Testis (tissue), 2 donors: ENCODE measurements at regions not wholly inside any gene's neighbourhood (a gene's known extent, or its start where the extent isn't known, plus 50 kb on each side); places are given as distances from the start of the nearest gene placed in this dataset.

Source experiments
- DNase-seq: peaks from one replicate; pipeline ENCODE4 v3.0.0-alpha.2; 2019
- H3K27ac ChIP-seq, 2 donors: fragments of 200-600 bp; sonication (generic); one replicate each; pipeline ENCODE4 v1.5.1; 2019
- H3K27me3 ChIP-seq: fragments of 200-600 bp; sonication (generic); one replicate; pipeline ENCODE4 v1.5.1; 2019
- H3K36me3 ChIP-seq: fragments of 200-600 bp; sonication (generic); one replicate; pipeline ENCODE4 v1.5.1; 2017; ENCODE audit warnings: low read depth; ENCODE audit errors: missing control alignments
- H3K4me1 ChIP-seq: fragments of 200-600 bp; sonication (generic); one replicate; pipeline ENCODE4 v1.5.1; 2019
- H3K4me3 ChIP-seq, 2 donors: fragments of 200-600 bp; sonication (generic); one replicate each; pipeline ENCODE4 v1.5.1; 2017 to 2019
- H3K9me3 ChIP-seq: fragments of 200-600 bp; sonication (generic); one replicate; pipeline ENCODE4 v1.5.1; 2017
- POLR2A ChIP-seq: fragments of 450-650 bp; IDR thresholded peaks from one replicate; pipeline ENCODE4 v1.6.1; 2017; ENCODE audit warnings: antibody characterized with exemption, mild to moderate bottlenecking, moderate library complexity
- WGBS, 2 donors: methylation state at CpG; one replicate each; pipeline ENCODE4 v1.1.5; 2018; 5-methylcytosine and 5-hydroxymethylcytosine counted together
- intact Hi-C: fragments of 100-400 bp; cut with DNase I; formaldehyde crosslinking; loops from one replicate; pipeline ENCODE4 v1.15.1; 2023; ENCODE audit warnings: low total_unique reads
- TF ChIP-seq, protein P1 (sequence below), 3 experiments: fragments of 450-650 bp in 2 of 3; fragments of 200-600 bp in 1 of 3; sonication (generic) in 1 of 3; IDR thresholded peaks; one replicate each; pipeline ENCODE4 v1.5.1; 2016 to 2019; ENCODE audit warnings: antibody characterized with exemption in 3 of 3, mild to moderate bottlenecking in 2 of 3, moderate library complexity in 1 of 3

DNA sequence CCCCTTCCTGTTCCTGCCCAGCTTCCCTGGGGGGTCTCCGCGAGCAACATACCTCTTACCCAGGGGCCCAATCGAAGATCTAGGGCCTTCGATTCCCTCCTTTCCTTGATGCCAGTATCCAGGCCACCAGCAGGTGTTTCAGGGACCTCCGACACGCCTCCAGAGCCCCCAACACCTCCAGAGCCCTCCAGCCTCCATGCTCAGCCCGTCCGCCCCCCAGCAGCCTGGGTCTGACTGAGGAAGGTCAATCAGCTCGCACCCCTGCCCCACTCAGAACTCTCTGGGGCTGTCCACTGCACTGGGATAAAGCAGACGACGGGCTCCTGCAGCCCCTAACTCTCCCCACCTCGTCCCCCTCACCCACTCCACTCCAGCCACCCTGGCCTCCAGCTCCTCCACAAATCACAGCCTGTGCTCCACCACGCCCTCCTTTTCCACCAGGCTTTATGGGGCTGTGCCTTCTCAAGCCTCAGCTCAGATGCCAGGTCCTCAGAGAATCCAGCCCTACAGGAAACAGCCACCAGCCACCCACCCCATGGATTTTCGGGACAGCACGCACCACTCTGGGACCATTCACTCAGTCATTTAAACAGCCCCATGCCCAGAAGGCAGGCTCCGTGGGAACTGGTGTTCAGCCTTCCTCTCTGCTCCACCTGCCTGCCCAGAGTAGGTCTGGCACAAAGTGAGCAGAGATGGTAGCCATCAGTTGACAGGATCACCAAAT is 247.1 kb downstream of the RBFOX3 start:
- H3K9me3 ChIP-seq, result no peaks in the 10 kb centered on the region
- intact Hi-C loops, result no loop called here
- H3K27me3 ChIP-seq, result no peaks in the 10 kb centered on the region
- no peak for TF ChIP-seq POLR2A
- H3K27ac ChIP-seq, result no peak overlapping the region
- 85 to 90% methylated on average over 16 of the region's 16 CpGs for WGBS, 2 donors
- peaks cover 3% of the 10 kb centered on the region for H3K4me1 ChIP-seq
- no peak for DNase-seq
- no peak overlapping the region for H3K4me3 ChIP-seq
- H3K36me3 ChIP-seq, result no peaks in the 10 kb centered on the region

DNA sequence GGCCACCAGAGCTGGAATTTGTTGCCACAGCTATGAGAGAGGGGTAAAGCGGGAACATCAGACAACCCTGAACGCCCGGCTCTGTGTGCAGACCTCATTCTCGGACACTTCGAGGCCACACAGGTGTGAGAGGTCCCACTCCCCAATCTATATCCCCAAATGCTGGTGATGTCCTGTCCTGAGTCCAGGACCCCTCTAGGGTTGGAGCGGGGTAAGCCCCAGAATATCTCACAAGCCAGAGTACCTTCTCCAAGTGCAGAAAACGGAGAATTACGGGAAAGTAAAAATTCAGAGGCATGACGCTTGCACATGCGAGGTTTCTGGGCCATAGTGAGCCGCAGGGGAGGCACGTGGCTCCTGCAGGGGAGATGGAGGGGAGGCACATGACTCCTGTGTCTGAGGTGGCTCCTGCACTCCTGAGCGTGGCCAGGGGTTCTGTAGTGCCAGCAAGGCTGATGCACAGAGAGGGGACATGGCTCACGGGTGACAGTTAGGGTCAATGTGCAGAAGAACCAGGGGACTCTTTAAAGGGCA is 248.0 kb downstream of the RBFOX3 start:
- Histone ChIP-seq H3K36me3 (no peaks in the 10 kb centered on the region), H3K9me3 (no peaks in the 10 kb centered on the region), H3K4me1 (peaks cover 3% of the 10 kb centered on the region), H3K27me3 (no peaks in the 10 kb centered on the region), H3K27ac (no peak overlapping the region), H3K4me3 (no peak overlapping the region)
- no peak for DNase-seq
- 82 to 94% methylated on average over 9 to 14 of the region's 14 CpGs for WGBS, 2 donors
- intact Hi-C loops, result no loop called here
- TF ChIP-seq, protein P1, sequence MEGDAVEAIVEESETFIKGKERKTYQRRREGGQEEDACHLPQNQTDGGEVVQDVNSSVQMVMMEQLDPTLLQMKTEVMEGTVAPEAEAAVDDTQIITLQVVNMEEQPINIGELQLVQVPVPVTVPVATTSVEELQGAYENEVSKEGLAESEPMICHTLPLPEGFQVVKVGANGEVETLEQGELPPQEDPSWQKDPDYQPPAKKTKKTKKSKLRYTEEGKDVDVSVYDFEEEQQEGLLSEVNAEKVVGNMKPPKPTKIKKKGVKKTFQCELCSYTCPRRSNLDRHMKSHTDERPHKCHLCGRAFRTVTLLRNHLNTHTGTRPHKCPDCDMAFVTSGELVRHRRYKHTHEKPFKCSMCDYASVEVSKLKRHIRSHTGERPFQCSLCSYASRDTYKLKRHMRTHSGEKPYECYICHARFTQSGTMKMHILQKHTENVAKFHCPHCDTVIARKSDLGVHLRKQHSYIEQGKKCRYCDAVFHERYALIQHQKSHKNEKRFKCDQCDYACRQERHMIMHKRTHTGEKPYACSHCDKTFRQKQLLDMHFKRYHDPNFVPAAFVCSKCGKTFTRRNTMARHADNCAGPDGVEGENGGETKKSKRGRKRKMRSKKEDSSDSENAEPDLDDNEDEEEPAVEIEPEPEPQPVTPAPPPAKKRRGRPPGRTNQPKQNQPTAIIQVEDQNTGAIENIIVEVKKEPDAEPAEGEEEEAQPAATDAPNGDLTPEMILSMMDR (IDR thresholded peaks at IDR 0.05), result no peak
- no peak for TF ChIP-seq POLR2A

DNA sequence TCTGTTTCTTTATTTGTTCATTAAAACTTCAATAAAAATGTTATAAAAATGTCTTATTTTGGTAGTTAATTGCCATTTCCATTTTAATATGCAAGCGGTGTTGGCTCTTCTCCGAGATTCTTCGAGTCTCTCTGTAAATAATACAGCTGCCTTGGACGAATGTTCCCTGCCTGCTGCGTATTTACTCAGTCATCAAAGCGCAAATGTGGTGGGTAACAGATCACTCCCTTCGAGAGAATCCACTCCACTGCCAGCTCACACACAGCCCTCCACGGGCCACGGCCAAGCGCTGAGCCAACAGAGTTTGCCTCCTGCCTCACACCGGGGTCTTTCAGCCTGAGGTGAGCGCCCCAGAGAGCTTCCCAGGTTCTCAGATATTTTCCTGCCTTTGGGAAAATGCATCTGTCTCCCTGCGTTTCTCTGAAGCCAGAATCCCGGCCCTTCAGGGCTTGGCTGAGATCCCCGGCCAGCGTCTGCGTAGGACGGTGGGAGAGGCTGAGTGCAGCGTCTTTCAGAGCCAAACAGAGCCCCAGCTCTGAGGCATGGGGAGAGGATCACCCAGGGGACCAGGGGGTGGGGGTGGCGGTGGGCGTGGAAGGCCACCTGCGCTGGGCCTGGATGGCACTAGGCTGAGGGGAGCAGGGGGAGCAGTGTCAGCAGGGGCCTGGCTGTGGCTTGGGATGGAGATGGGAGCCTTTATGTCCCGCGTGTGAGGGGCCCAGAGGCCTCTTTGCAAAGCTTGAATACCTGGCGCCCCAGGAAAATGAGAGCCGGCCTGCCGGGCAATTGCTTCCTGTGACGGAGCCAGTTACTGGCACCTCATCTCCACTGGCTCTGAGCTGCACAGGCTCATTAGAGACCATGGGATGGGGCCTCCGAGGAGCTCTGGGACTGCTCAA is 248.7 kb downstream of the RBFOX3 start:
- H3K36me3 ChIP-seq, result no peaks in the 10 kb centered on the region
- no peak for TF ChIP-seq POLR2A
- TF ChIP-seq, protein P1 (IDR thresholded peaks at IDR 0.05), result no peak
- 50 to 56% methylated on average over 13 to 29 of the region's 29 CpGs for WGBS, 2 donors
- H3K27me3 ChIP-seq, result no peaks in the 10 kb centered on the region
- intact Hi-C loops, result no loop called here
- no peak overlapping the region for H3K27ac ChIP-seq
- H3K4me3 ChIP-seq, result no peak overlapping the region
- no peaks in the 10 kb centered on the region for H3K9me3 ChIP-seq
- H3K4me1 ChIP-seq, result peaks cover 3% of the 10 kb centered on the region
- DNase-seq, result peak; percentile 18

DNA sequence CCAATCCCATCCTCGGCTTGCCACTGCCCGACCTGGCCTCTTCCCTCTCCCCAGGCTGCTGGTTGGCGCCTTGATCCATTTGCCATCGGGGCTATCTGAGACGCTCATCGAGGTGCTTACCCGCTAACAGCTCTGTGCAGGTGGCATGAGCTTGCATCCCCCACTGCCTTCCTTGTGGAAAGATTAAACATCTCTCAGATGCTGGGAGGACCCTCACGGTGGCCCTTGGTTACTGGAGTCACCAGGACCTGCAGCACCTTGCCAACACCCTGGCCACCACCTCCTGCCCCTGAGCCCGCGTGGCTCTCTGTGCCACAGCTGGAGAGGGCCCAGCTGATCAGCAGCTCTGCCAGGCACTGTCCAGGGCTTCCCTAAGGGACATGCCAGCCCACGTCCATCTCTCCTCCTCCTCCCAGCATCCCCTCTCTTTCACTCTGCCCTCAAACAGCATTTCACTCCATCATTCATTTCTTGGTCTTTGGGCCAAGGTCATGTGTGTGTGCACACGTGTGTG is 249.6 kb downstream of the RBFOX3 start:
- Histone ChIP-seq H3K9me3 (no peaks in the 10 kb centered on the region), H3K4me1 (peaks cover 3% of the 10 kb centered on the region), H3K27ac (no peak overlapping the region), H3K36me3 (no peaks in the 10 kb centered on the region), H3K4me3 (no peak overlapping the region), H3K27me3 (no peaks in the 10 kb centered on the region)
- WGBS, 2 donors, result 70 to 76% methylated on average over 9 to 10 of the region's 12 CpGs
- intact Hi-C loops, result no loop called here
- no peak for DNase-seq
- TF ChIP-seq POLR2A, result no peak
- TF ChIP-seq, protein P1 (IDR thresholded peaks at IDR 0.05), result no peak

DNA sequence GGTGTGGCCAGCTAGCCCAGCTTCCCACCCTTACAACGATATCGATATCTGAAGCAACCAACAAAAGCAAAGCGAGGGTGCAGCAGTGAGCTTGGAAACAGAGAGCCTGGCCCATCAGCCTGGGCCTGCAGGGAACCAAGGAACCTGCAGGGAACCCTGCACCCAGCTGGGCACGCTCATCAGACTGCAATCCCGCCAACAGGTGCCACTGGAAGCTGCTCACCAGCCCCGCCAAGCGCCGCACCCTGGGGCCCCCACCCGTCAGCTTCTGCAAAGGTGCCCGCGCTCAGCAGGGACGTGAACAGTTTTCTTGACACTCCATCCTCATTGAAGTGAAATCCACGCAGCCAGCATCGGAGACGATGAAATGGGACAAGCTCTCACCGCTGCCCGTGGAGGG is 250.7 kb downstream of the RBFOX3 start:
- intact Hi-C loops, result no loop called here
- Histone ChIP-seq H3K27ac (no peak overlapping the region), H3K4me3 (no peak overlapping the region), H3K4me1 (peaks cover 3% of the 10 kb centered on the region), H3K36me3 (no peaks in the 10 kb centered on the region), H3K27me3 (no peaks in the 10 kb centered on the region), H3K9me3 (no peaks in the 10 kb centered on the region)
- WGBS, 2 donors, result 87 to 92% methylated on average over 17 of the region's 17 CpGs
- no peak for DNase-seq
- no peak for TF ChIP-seq POLR2A
- TF ChIP-seq, protein P1 (IDR thresholded peaks at IDR 0.05), result no peak
